ENCODE measurements at regions not wholly inside any gene's neighbourhood (a gene's known extent, or its start where the extent isn't known, plus 50 kb on each side); places are given as distances from the start of the nearest gene placed in this dataset.
A peak's percentile ranks its signal among the peaks of the same experiment; 100 is the strongest.

DNA sequence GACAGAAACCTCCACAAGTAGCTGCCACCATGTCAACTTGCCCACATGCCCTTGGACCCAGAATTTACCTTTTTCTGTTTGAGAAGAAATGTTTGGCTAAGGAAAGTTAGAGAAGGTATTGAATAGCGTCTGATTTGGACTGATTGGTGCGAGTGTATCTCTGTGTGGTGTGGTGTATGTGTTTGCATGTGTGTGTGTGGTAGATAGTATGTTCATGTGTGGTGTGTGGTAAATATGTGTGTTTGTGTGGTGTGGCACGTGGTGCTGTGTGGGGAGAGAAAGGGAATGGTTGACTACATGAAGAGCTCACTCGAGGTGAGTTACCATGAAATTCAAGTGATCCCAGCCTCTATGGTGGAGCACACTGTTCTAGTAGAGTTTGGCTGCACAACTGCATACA, 360.8 kb upstream of the SPHKAP start:
- TF ChIP-seq TCF4 (CRISPR knock-in tag; IDR thresholded peaks at IDR 0.05; ENCODE audit: borderline replicate concordance) (no peak), ZNF565 (CRISPR knock-in tag; conservative IDR thresholded peaks at IDR 0.05; ENCODE audit: low read depth) (no peak)
- TF ChIP-seq, protein P1, sequence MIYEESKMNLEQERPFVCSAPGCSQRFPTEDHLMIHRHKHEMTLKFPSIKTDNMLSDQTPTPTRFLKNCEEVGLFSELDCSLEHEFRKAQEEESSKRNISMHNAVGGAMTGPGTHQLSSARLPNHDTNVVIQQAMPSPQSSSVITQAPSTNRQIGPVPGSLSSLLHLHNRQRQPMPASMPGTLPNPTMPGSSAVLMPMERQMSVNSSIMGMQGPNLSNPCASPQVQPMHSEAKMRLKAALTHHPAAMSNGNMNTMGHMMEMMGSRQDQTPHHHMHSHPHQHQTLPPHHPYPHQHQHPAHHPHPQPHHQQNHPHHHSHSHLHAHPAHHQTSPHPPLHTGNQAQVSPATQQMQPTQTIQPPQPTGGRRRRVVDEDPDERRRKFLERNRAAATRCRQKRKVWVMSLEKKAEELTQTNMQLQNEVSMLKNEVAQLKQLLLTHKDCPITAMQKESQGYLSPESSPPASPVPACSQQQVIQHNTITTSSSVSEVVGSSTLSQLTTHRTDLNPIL (CRISPR knock-in tag; IDR thresholded peaks at IDR 0.05; ENCODE audit: low read depth): no peak
- ATAC-seq: no peak

DNA sequence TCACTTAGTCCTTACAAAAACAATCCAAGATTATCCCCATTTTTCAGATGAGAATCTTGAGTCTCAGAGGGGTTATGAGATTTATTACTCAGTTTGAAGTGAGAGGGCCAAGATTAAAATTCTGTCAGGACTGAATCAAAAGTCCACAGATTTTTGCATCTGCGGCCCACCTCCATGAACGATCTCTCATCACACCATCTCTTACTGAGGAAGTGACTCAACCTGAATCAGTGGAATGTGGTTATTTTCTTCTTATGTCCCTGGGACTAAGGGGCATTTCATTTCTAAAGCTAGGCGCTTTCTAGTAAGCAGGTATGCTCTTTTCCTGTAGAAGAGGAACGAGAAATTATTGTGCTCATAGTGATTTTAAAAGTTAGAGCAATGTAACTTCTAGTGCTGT, 360.3 kb upstream of the SPHKAP start:
- TF ChIP-seq, protein P2, sequence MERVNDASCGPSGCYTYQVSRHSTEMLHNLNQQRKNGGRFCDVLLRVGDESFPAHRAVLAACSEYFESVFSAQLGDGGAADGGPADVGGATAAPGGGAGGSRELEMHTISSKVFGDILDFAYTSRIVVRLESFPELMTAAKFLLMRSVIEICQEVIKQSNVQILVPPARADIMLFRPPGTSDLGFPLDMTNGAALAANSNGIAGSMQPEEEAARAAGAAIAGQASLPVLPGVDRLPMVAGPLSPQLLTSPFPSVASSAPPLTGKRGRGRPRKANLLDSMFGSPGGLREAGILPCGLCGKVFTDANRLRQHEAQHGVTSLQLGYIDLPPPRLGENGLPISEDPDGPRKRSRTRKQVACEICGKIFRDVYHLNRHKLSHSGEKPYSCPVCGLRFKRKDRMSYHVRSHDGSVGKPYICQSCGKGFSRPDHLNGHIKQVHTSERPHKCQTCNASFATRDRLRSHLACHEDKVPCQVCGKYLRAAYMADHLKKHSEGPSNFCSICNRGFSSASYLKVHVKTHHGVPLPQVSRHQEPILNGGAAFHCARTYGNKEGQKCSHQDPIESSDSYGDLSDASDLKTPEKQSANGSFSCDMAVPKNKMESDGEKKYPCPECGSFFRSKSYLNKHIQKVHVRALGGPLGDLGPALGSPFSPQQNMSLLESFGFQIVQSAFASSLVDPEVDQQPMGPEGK (CRISPR knock-in tag; IDR thresholded peaks at IDR 0.05; ENCODE audit: borderline replicate concordance): no peak
- no peak for TF ChIP-seq BACH2 (CRISPR knock-in tag; IDR thresholded peaks at IDR 0.05; ENCODE audit: borderline replicate concordance)
- TF ChIP-seq ZNF70 (CRISPR knock-in tag; IDR thresholded peaks at IDR 0.05): no peak
- TF ChIP-seq OSR1 (CRISPR knock-in tag; IDR thresholded peaks at IDR 0.05): no peak
- no peak for TF ChIP-seq CSDC2 (CRISPR knock-in tag; IDR thresholded peaks at IDR 0.05)
- TF ChIP-seq ZNF565 (CRISPR knock-in tag; conservative IDR thresholded peaks at IDR 0.05; ENCODE audit: low read depth): no peak
- TF ChIP-seq, protein P3, sequence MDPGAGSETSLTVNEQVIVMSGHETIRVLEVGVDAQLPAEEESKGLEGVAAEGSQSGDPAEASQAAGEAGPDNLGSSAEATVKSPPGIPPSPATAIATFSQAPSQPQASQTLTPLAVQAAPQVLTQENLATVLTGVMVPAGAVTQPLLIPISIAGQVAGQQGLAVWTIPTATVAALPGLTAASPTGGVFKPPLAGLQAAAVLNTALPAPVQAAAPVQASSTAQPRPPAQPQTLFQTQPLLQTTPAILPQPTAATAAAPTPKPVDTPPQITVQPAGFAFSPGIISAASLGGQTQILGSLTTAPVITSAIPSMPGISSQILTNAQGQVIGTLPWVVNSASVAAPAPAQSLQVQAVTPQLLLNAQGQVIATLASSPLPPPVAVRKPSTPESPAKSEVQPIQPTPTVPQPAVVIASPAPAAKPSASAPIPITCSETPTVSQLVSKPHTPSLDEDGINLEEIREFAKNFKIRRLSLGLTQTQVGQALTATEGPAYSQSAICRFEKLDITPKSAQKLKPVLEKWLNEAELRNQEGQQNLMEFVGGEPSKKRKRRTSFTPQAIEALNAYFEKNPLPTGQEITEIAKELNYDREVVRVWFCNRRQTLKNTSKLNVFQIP (CRISPR knock-in tag; IDR thresholded peaks at IDR 0.05; ENCODE audit: borderline replicate concordance, low read depth): no peak
- TF ChIP-seq ZNF8 (CRISPR knock-in tag; IDR thresholded peaks at IDR 0.05): no peak
- TF ChIP-seq ESRRG (CRISPR knock-in tag; IDR thresholded peaks at IDR 0.05): no peak
- TF ChIP-seq, protein P4, sequence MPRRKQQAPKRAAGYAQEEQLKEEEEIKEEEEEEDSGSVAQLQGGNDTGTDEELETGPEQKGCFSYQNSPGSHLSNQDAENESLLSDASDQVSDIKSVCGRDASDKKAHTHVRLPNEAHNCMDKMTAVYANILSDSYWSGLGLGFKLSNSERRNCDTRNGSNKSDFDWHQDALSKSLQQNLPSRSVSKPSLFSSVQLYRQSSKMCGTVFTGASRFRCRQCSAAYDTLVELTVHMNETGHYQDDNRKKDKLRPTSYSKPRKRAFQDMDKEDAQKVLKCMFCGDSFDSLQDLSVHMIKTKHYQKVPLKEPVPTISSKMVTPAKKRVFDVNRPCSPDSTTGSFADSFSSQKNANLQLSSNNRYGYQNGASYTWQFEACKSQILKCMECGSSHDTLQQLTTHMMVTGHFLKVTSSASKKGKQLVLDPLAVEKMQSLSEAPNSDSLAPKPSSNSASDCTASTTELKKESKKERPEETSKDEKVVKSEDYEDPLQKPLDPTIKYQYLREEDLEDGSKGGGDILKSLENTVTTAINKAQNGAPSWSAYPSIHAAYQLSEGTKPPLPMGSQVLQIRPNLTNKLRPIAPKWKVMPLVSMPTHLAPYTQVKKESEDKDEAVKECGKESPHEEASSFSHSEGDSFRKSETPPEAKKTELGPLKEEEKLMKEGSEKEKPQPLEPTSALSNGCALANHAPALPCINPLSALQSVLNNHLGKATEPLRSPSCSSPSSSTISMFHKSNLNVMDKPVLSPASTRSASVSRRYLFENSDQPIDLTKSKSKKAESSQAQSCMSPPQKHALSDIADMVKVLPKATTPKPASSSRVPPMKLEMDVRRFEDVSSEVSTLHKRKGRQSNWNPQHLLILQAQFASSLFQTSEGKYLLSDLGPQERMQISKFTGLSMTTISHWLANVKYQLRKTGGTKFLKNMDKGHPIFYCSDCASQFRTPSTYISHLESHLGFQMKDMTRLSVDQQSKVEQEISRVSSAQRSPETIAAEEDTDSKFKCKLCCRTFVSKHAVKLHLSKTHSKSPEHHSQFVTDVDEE (CRISPR knock-in tag; IDR thresholded peaks at IDR 0.05): no peak
- no peak for TF ChIP-seq ZFP30 (CRISPR knock-in tag; IDR thresholded peaks at IDR 0.05)
- no peak for TF ChIP-seq TOX (CRISPR knock-in tag; IDR thresholded peaks at IDR 0.05; ENCODE audit: borderline replicate concordance)
- no peak for TF ChIP-seq RARB (CRISPR knock-in tag; IDR thresholded peaks at IDR 0.05)
- TF ChIP-seq TCF4 (CRISPR knock-in tag; IDR thresholded peaks at IDR 0.05; ENCODE audit: borderline replicate concordance): no peak
- TF ChIP-seq ARNTL (CRISPR knock-in tag; IDR thresholded peaks at IDR 0.05; ENCODE audit: borderline replicate concordance, low read depth): no peak
- ATAC-seq: peak; percentile 32; the same call in 2 of the 3 replicates

DNA sequence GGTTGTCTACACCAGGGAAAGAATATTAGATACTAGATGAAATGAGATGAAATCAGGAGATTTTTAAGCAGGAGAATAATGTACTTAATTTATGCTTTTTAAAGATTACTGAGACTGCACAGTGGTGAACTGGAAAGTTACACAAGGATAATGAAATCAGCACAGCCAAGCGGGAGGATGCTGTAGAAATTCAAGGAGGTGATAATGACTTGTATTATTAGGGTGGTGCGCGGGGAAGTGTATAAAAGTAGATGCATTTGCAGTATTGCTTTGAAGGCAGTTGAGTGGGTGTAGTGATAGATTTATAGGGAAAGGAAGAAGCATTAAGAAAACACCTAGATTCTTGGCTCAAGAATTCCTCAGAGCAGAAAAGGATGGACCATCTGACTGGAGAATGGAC, 359.5 kb upstream of the SPHKAP start:
- ATAC-seq: no peak
- TF ChIP-seq ESRRG (CRISPR knock-in tag; IDR thresholded peaks at IDR 0.05) (no peak), RARB (CRISPR knock-in tag; IDR thresholded peaks at IDR 0.05) (no peak), ZNF70 (CRISPR knock-in tag; IDR thresholded peaks at IDR 0.05) (no peak), BACH2 (CRISPR knock-in tag; IDR thresholded peaks at IDR 0.05; ENCODE audit: borderline replicate concordance) (no peak)

DNA sequence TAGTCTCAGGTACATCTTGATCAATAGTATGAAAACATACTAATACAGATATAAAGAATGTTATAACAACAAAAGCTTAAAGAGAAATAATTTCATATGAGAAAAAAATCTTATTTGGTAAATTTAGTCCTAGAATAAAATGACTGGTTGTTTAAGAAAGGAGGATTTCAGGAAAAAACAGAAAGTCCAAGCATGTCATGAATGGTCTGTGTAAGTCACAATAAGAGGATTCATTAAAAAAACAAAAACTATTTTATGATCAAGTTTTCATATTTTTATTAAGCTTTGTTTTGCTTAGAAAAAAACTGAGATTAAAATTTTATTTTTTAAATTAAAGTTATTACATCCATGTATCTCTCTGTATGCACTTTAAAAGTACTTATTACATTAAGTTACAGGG, 353.9 kb upstream of the SPHKAP start:
- ATAC-seq: no peak
- TF ChIP-seq TOX (CRISPR knock-in tag; IDR thresholded peaks at IDR 0.05; ENCODE audit: borderline replicate concordance) (no peak), ZNF565 (CRISPR knock-in tag; conservative IDR thresholded peaks at IDR 0.05; ENCODE audit: low read depth) (no peak), GLIS3 (CRISPR knock-in tag; IDR thresholded peaks at IDR 0.05) (no peak), ISL1 (CRISPR knock-in tag; IDR thresholded peaks at IDR 0.05) (no peak), ZNF70 (CRISPR knock-in tag; IDR thresholded peaks at IDR 0.05) (no peak), ARNTL (CRISPR knock-in tag; IDR thresholded peaks at IDR 0.05; ENCODE audit: borderline replicate concordance, low read depth) (no peak), OSR1 (CRISPR knock-in tag; IDR thresholded peaks at IDR 0.05) (no peak), TCF4 (CRISPR knock-in tag; IDR thresholded peaks at IDR 0.05; ENCODE audit: borderline replicate concordance) (no peak), ZFP30 (CRISPR knock-in tag; IDR thresholded peaks at IDR 0.05) (no peak), ZC3H10 (CRISPR knock-in tag; IDR thresholded peaks at IDR 0.05) (no peak)
- TF ChIP-seq, protein P1 (CRISPR knock-in tag; IDR thresholded peaks at IDR 0.05; ENCODE audit: low read depth): no peak
- TF ChIP-seq, protein P5, sequence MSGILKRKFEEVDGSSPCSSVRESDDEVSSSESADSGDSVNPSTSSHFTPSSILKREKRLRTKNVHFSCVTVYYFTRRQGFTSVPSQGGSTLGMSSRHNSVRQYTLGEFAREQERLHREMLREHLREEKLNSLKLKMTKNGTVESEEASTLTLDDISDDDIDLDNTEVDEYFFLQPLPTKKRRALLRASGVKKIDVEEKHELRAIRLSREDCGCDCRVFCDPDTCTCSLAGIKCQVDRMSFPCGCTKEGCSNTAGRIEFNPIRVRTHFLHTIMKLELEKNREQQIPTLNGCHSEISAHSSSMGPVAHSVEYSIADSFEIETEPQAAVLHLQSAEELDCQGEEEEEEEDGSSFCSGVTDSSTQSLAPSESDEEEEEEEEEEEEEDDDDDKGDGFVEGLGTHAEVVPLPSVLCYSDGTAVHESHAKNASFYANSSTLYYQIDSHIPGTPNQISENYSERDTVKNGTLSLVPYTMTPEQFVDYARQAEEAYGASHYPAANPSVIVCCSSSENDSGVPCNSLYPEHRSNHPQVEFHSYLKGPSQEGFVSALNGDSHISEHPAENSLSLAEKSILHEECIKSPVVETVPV (CRISPR knock-in tag; IDR thresholded peaks at IDR 0.05): no peak
- TF ChIP-seq, protein P3 (CRISPR knock-in tag; IDR thresholded peaks at IDR 0.05; ENCODE audit: borderline replicate concordance, low read depth): no peak
- TF ChIP-seq, protein P2 (CRISPR knock-in tag; IDR thresholded peaks at IDR 0.05; ENCODE audit: borderline replicate concordance): no peak

Measured in SK-N-SH treated with all-trans-retinoic acid at 6 μM for 48 hours (cell line).